Cardiac muscle cell (in vitro differentiated cells and primary cell): ENCODE measurements at regions not wholly inside any gene's neighbourhood (a gene's known extent, or its start where the extent isn't known, plus 50 kb on each side); places are given as distances from the start of the nearest gene placed in this dataset.

Experiments
- DNase-seq, 2 donors: peaks; one replicate each; pipeline versions ENCODE4 v3.0.0 to v3.0.0-alpha.2; 2010 to 2017; ENCODE audit warnings: low read depth in 1 of 2, low spot score in 1 of 2
- H3K27ac ChIP-seq: fragments of 200-600 bp; sonication (generic); 2 replicates; pipeline ENCODE4 v1.5.1; 2016
- H3K27me3 ChIP-seq: fragments of 200-600 bp; sonication (generic); 2 replicates; pipeline ENCODE4 v1.6.0; 2016; ENCODE audit warnings: control low read depth
- H3K36me3 ChIP-seq: fragments of 200-600 bp; sonication (generic); 2 replicates; pipeline ENCODE4 v1.5.1; 2016; ENCODE audit warnings: control low read depth
- H3K4me1 ChIP-seq: fragments of 200-600 bp; sonication (generic); 2 replicates; pipeline ENCODE4 v1.8.1; 2017; ENCODE audit warnings: low read depth, mild to moderate bottlenecking, mixed run types
- H3K4me3 ChIP-seq: fragments of 200-600 bp; sonication (generic); 2 replicates; pipeline ENCODE4 v1.5.1; 2016; ENCODE audit warnings: mild to moderate bottlenecking
- H3K9me3 ChIP-seq: fragments of 200-600 bp; sonication (generic); 2 replicates; pipeline ENCODE4 v1.5.1; 2017; ENCODE audit warnings: low read depth, mild to moderate bottlenecking, control low read depth
- CTCF ChIP-seq: IDR thresholded peaks from 2 replicates; pipeline ENCODE4 v1.5.1; 2012; ENCODE audit warnings: low read depth, mild to moderate bottlenecking, low read length

GRCh38 chr17:34820922-34821321 is 140.3 kb downstream of the CCT6B start:
- H3K27me3 ChIP-seq, result no peaks in the 10 kb centered on the region
- H3K36me3 ChIP-seq, result no peaks in the 10 kb centered on the region
- no peak overlapping the region for H3K4me3 ChIP-seq
- H3K9me3 ChIP-seq, result no peaks in the 10 kb centered on the region
- H3K4me1 ChIP-seq, result no peaks in the 10 kb centered on the region
- H3K27ac ChIP-seq, result no peak overlapping the region
- DNase-seq, result no peak
- TF ChIP-seq CTCF, result no peak

GRCh38 chr17:34820248-34820801 is 140.9 kb downstream of the CCT6B start:
- TF ChIP-seq CTCF, result no peak
- Histone ChIP-seq H3K36me3 (no peaks in the 10 kb centered on the region), H3K4me3 (no peak overlapping the region), H3K9me3 (no peaks in the 10 kb centered on the region), H3K27me3 (no peaks in the 10 kb centered on the region), H3K27ac (no peak overlapping the region), H3K4me1 (no peaks in the 10 kb centered on the region)
- DNase-seq, result no peak

GRCh38 chr17:34817252-34818035 is 143.8 kb downstream of the CCT6B start:
- Histone ChIP-seq H3K9me3 (no peaks in the 10 kb centered on the region), H3K4me3 (no peak overlapping the region), H3K27ac (no peak overlapping the region), H3K27me3 (no peaks in the 10 kb centered on the region), H3K36me3 (no peaks in the 10 kb centered on the region), H3K4me1 (no peaks in the 10 kb centered on the region)
- no peak for TF ChIP-seq CTCF
- DNase-seq, result no peak

- Histone ChIP-seq H3K4me3 (no peak overlapping the region), H3K27ac (no peak overlapping the region), H3K27me3 (no peaks in the 10 kb centered on the region), H3K4me1 (no peaks in the 10 kb centered on the region), H3K9me3 (no peaks in the 10 kb centered on the region), H3K36me3 (no peaks in the 10 kb centered on the region)
- no peak for DNase-seq
- TF ChIP-seq CTCF, result no peak
Observed at GRCh38 chr17:34816848-34817247, 144.4 kb downstream of the CCT6B start.

- no peak for TF ChIP-seq CTCF
- no peaks in the 10 kb centered on the region for H3K36me3 ChIP-seq
- H3K27me3 ChIP-seq, result no peaks in the 10 kb centered on the region
- H3K9me3 ChIP-seq, result no peaks in the 10 kb centered on the region
- H3K27ac ChIP-seq, result no peak overlapping the region
- no peak overlapping the region for H3K4me3 ChIP-seq
- H3K4me1 ChIP-seq, result no peaks in the 10 kb centered on the region
- no peak for DNase-seq
Observed at GRCh38 chr17:34813290-34813689, 148.0 kb downstream of the CCT6B start.
